ENCODE measurements at regions not wholly inside any gene's neighbourhood (a gene's known extent, or its start where the extent isn't known, plus 50 kb on each side); places are given as distances from the start of the nearest gene placed in this dataset.
"Not testable (repeated sequence)": the region's sequence is repeated elsewhere in the genome, so short reads cannot be mapped to it uniquely, and the experiment has no call there.

- not testable (repeated sequence) for TF ChIP-seq CTCF (conservative IDR thresholded peaks at IDR 0.05; ENCODE audit: low read depth in 2 of 2); REST (IDR thresholded peaks at IDR 0.05; ENCODE audit: unreplicated experiment); POLR2AphosphoS5 (IDR thresholded peaks at IDR 0.05; ENCODE audit: low read depth); ZNF331 (CRISPR knock-in tag; IDR thresholded peaks at IDR 0.05; ENCODE audit: low read depth); EZH2 (IDR thresholded peaks at IDR 0.05; ENCODE audit: low read depth, unreplicated experiment); ZNF114 (CRISPR knock-in tag; IDR thresholded peaks at IDR 0.05); EZH2phosphoT487 (IDR thresholded peaks at IDR 0.05; ENCODE audit: unreplicated experiment); JUNB (IDR thresholded peaks at IDR 0.05; ENCODE audit: unreplicated experiment); STAT1 (IDR thresholded peaks at IDR 0.05; ENCODE audit: unreplicated experiment)
These were observed 116.7 kb upstream of the ZNF469 start for GRCh38 chr16:88266036-88266435.
